ENCODE measurements at regions not wholly inside any gene's neighbourhood (a gene's known extent, or its start where the extent isn't known, plus 50 kb on each side); places are given as distances from the start of the nearest gene placed in this dataset.

- CTCF ChIA-PET, result no interaction called here
- no peak for DNase-seq
Measured at GRCh38 chr4:53722110-53722509, 130.8 kb upstream of the LNX1 start.

GRCh38 chr4:53721263-53721662 lies 130.0 kb upstream of the LNX1 start:
- H3K4me2 ChIP-seq, result no peak overlapping the region
- CTCF ChIA-PET, result no interaction called here
- no peak overlapping the region for H3K4me3 ChIP-seq (ENCODE audit: low read depth in 2 of 2, low read length in 1 of 2)
- H4K20me1 ChIP-seq (ENCODE audit: insufficient read depth), result no peaks in the 10 kb centered on the region
- H3K9ac ChIP-seq, result no peak overlapping the region
- no peaks in the 10 kb centered on the region for H3K36me3 ChIP-seq (replicated peaks in 1 of 2; ENCODE audit: control insufficient read depth in 1 of 2, insufficient read depth in 2 of 2, low read length in 1 of 2)
- POLR2A ChIA-PET, result no interaction called here
- no peak for DNase-seq
- H3K79me2 ChIP-seq (ENCODE audit: insufficient read depth), result no peaks in the 10 kb centered on the region
- H3F3A ChIP-seq (replicated peaks; ENCODE audit: insufficient read depth), result peaks cover 12% of the 10 kb centered on the region
- WGBS (ENCODE audit: low lambda C conversion rate), result 94% methylated on average over 1 of the region's 1 CpG
- H3K27me3 ChIP-seq (ENCODE audit: insufficient read depth), result no peaks in the 10 kb centered on the region
- H3K9me3 ChIP-seq, result no peaks in the 10 kb centered on the region
- H2AFZ ChIP-seq (ENCODE audit: low read depth), result no peak overlapping the region
- H3K9me2 ChIP-seq, result no peaks in the 10 kb centered on the region
- peaks cover 0 to 8% of the 10 kb centered on the region in 2 experiments; a peak in 2 of 4 replicates for H3K4me1 ChIP-seq (ENCODE audit: control insufficient read depth in 1 of 2, insufficient read depth in 2 of 2, low read depth in 1 of 2, low read length in 1 of 2)
- TF ChIP-seq MAX (IDR thresholded peaks at IDR 0.05; ENCODE audit: low read depth), result no peak
- TF ChIP-seq RFX5 (IDR thresholded peaks at IDR 0.05; ENCODE audit: low read length), result no peak
- no peak for TF ChIP-seq TCF12 (IDR thresholded peaks at IDR 0.05)
- TF ChIP-seq ZBTB33 (IDR thresholded peaks at IDR 0.05; ENCODE audit: borderline replicate concordance, low read depth), result no peak
- TF ChIP-seq TEAD4 (IDR thresholded peaks at IDR 0.05; ENCODE audit: borderline replicate concordance, insufficient read depth), result no peak
- no peak for TF ChIP-seq MEF2A (IDR thresholded peaks at IDR 0.05; ENCODE audit: borderline replicate concordance, low read depth)
- TF ChIP-seq MXI1 (IDR thresholded peaks at IDR 0.05; ENCODE audit: low read depth, low read length), result no peak
- no peak overlapping the region for H3K27ac ChIP-seq (ENCODE audit: low read depth in 2 of 2, low read length in 1 of 2)

More at GRCh38 chr4:53722110-53722509, 130.8 kb upstream of the LNX1 start:
- H3K79me2 ChIP-seq (ENCODE audit: insufficient read depth), result no peaks in the 10 kb centered on the region
- H3K4me1 ChIP-seq (ENCODE audit: control insufficient read depth in 1 of 2, insufficient read depth in 2 of 2, low read depth in 1 of 2, low read length in 1 of 2), result no peaks in the 10 kb centered on the region
- no peaks in the 10 kb centered on the region for H3K36me3 ChIP-seq (replicated peaks in 1 of 2; ENCODE audit: control insufficient read depth in 1 of 2, insufficient read depth in 2 of 2, low read length in 1 of 2)
- H3K4me3 ChIP-seq (ENCODE audit: low read depth in 2 of 2, low read length in 1 of 2), result no peak overlapping the region
- no peaks in the 10 kb centered on the region for H4K20me1 ChIP-seq (ENCODE audit: insufficient read depth)
- no peak overlapping the region for H3K9ac ChIP-seq
- POLR2A ChIA-PET, result no interaction called here
- H3K9me3 ChIP-seq, result no peaks in the 10 kb centered on the region
- no peak overlapping the region for H2AFZ ChIP-seq (ENCODE audit: low read depth)
- peaks cover 4% of the 10 kb centered on the region for H3F3A ChIP-seq (replicated peaks; ENCODE audit: insufficient read depth)
- no peak overlapping the region for H3K27ac ChIP-seq (ENCODE audit: low read depth in 2 of 2, low read length in 1 of 2)
- H3K4me2 ChIP-seq, result no peak overlapping the region
- TF ChIP-seq RCOR1 (IDR thresholded peaks at IDR 0.05; ENCODE audit: low read length) (no peak), MEF2A (IDR thresholded peaks at IDR 0.05; ENCODE audit: borderline replicate concordance, low read depth) (no peak), POLR2AphosphoS5 (IDR thresholded peaks at IDR 0.05; ENCODE audit: low read depth, low read length) (no peak), CTCF (IDR thresholded peaks at IDR 0.05) (no peak), GABPA (IDR thresholded peaks at IDR 0.05; ENCODE audit: low read depth) (no peak)
- H3K9me2 ChIP-seq, result no peaks in the 10 kb centered on the region
- 88% methylated on average over 1 of the region's 1 CpG for WGBS (ENCODE audit: low lambda C conversion rate)
- no peaks in the 10 kb centered on the region for H3K27me3 ChIP-seq (ENCODE audit: insufficient read depth)
